GM12801 (cell line): ENCODE measurements at regions not wholly inside any gene's neighbourhood (a gene's known extent, or its start where the extent isn't known, plus 50 kb on each side); places are given as distances from the start of the nearest gene placed in this dataset.

Source experiments
- TF ChIP-seq, protein P1 (sequence below): IDR thresholded peaks from one replicate; pipeline ENCODE4 v1.5.1; 2011; ENCODE audit warnings: control low read depth; ENCODE audit not compliant: insufficient read length; ENCODE audit errors: extremely low read depth

DNA sequence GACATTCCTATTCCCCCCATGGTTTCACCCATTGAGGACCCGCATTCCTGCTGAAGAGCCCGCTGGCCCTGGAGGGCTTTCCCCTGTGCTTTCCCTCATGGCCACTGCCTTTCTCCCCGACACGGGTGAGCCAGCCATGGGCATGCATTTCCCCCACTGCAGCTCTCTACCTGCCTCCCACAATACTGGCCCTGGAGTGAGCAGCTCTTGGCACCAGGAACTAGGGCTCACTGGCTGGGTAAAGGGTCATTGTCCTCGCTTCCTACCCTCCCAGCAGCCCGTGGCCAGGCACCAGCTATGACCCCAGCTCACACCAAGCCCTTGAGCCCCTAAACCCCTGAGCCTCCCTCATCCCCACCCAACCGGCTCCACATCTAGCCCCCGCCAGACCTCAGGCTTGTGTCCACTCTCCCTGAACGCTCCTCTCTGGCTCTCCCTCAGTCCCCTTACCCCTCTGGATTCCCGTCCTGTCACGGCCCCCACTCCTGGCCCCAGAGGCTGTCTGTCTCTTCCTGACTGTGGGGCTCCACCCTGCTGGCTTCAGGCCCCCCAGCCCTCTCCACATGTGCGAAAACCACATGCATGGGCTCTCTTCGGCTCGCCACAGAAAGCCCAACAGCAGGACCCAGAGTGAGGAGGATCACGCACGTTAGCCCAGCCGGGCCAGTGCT is 199.8 kb downstream of the ZFP36L2 start:
- TF ChIP-seq, protein P1, sequence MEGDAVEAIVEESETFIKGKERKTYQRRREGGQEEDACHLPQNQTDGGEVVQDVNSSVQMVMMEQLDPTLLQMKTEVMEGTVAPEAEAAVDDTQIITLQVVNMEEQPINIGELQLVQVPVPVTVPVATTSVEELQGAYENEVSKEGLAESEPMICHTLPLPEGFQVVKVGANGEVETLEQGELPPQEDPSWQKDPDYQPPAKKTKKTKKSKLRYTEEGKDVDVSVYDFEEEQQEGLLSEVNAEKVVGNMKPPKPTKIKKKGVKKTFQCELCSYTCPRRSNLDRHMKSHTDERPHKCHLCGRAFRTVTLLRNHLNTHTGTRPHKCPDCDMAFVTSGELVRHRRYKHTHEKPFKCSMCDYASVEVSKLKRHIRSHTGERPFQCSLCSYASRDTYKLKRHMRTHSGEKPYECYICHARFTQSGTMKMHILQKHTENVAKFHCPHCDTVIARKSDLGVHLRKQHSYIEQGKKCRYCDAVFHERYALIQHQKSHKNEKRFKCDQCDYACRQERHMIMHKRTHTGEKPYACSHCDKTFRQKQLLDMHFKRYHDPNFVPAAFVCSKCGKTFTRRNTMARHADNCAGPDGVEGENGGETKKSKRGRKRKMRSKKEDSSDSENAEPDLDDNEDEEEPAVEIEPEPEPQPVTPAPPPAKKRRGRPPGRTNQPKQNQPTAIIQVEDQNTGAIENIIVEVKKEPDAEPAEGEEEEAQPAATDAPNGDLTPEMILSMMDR = no peak

DNA sequence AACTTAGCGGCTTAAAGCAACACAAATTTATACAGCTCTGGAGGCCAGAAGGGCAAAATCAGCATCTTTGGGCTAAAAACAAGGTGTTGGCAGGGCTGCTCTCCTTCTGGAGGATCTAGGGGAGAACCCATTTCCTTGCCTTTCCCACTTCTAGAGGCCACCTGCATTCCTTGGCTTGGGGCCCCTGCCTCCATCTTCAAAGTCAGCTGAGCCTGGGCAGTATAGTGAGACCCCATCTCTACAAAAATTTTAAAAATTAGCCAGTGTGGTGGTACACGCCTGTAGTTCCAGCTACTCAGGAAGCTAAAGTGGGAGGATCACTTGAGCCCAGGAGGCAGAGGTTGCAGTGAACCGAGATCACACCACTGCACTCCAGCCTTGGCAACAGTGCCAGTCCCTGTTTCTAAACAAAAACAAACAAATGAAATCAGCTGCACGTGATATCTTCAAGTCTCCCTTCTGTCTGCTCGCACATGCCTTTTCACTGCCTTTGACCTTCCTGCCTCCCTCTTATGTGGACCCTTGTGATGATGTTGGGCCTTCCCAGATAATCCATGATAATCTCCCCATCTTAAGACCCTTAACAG is 200.6 kb downstream of the ZFP36L2 start:
- TF ChIP-seq, protein P1 = no peak

DNA sequence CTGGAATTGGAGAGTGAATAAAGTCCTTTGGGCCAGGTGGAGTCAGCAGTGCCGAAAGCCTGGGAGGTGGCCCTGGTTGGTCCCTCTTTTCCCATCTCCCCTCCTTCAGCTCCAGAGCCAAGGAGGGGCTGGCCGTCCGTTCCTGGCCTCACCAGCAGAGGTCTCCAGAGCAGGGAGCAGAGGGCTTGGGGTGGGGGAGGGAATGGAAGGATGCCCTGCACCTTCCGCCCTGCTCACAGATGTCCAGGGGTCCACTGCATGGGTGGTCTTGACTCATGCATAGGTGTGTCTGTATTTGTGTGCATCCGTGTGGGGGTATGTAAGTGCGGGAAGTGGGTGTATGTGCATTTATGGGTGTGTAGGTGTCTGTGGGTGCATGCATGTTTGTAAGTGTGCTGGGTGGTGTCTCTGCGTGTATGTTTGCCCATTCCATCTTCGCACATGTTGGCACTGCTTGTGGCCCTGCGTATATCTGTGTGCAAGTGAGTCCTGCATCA is 201.8 kb downstream of the ZFP36L2 start:
- TF ChIP-seq, protein P1 = no peak

DNA sequence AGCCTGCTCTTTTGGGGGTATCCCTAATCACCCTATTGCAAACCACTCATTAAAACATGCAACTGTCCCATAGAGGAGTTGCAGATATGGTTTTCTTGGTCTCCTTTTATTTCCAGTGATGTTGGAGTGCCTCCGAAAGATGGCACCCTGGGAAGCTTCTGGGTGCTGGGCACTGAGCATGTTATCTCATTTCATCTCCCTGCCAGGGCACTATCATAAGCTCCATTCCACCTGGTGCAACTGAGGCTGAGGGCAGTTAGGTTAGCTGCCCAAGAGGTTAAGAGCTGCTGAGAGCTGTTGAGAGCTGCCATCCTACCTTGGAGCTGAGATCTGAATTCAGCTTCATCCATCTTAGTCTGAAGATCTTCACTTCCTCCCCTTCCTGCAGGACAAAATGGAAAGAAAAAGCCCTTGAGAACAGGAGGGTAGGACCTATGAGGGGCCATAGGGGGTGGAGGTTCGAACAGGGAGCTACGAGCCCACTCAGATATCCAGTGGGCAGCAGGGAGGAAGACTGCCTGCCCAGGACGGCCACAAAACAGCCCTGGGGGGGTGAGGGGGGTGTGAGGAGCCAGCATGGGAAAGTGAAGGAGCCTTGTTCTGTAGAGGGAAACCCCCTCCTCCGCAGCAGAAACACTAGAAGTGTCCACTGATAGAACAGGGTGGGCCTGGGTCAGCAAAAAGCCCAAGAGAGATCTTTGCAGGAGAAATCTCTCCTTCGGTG is 202.5 kb downstream of the ZFP36L2 start:
- TF ChIP-seq, protein P1 = no peak

DNA sequence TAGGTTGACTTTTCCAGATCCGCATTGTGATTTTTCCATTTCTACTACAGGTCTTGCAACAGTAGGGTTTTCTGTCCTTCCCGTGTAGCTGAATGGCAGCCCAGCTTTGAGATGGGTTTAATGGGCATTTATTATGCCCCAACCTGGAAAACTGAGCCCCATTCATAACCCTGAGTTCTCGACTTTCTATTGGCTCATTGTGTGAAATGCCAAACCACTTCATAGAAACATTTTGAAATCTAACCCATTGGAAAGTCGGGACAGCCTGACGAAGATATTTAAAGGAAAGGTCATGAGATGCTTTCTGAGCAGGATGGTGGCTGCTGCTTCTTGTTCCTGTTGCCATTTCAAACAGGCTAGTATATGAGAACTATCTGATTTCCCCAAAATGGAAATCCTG is 203.5 kb downstream of the ZFP36L2 start:
- TF ChIP-seq, protein P1 = no peak

DNA sequence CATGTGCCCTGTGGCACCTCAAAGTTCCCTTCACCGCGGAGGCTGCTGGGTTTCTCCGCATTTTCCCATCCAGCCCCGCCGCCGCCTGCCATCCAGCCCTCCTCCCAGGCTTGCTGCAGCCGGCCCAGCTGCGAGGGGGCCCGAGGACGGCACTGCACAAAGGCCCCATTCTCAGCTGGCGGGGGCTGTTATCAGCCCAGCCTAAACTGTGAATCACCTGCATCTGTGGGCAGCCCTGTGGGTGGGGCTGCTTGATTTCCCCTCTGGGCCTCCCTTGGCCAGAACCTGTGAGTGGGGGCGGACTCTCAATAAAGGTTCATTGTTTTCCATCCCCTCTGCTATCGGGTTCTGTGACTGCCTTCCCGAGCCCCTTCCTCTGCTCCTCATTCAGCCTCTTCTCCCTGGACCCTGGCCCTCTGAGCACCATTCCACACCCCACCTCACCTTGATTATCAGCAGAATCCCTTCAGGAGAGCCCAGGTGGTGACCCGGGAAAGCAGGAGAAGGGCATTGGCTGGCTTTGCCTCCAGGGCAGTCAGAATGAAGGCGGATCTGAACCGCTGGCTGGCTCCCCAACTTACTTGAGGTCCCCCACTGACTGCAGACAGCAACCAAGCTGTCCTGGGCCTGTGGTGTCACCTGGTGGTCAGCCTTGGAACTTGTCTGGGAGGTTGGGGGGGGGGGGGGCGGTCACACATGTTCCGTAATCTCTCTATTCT is 204.5 kb downstream of the ZFP36L2 start:
- TF ChIP-seq, protein P1 = no peak
